Activated CD4-positive, alpha-beta T cell treated with anti-CD3 and anti-CD28 coated beads, Interleukin-2, amount 10 ng/mL, durations not matched to agents 24 days and 14 days (primary cell): ENCODE measurements at regions not wholly inside any gene's neighbourhood (a gene's known extent, or its start where the extent isn't known, plus 50 kb on each side); places are given as distances from the start of the nearest gene placed in this dataset.

Experiments used
- DNase-seq: peaks from one replicate; pipeline ENCODE4 v3.0.0; 2022
- H3K27ac Mint-ChIP-seq: one replicate; pipeline ENCODE4 v1.8.0; 2022; ENCODE audit warnings: mild to moderate bottlenecking, mixed read lengths
- H3K27me3 Mint-ChIP-seq: one replicate; pipeline ENCODE4 v1.8.0; 2022; ENCODE audit warnings: mixed read lengths
- H3K36me3 Mint-ChIP-seq: one replicate; pipeline ENCODE4 v1.8.0; 2022; ENCODE audit warnings: low read depth, mild to moderate bottlenecking, mixed read lengths
- H3K4me1 Mint-ChIP-seq: one replicate; pipeline ENCODE4 v1.8.0; 2021; ENCODE audit warnings: mixed read lengths
- H3K4me3 Mint-ChIP-seq: one replicate; pipeline ENCODE4 v1.8.0; 2022; ENCODE audit warnings: mild to moderate bottlenecking, moderate library complexity, mixed read lengths
- H3K9me3 Mint-ChIP-seq: one replicate; pipeline ENCODE4 v1.8.0; 2021; ENCODE audit warnings: mixed read lengths
- intact Hi-C: fragments of 100-400 bp; cut with micrococcal nuclease; formaldehyde crosslinking; loops from one replicate; pipeline ENCODE4 v1.15.1; 2023

DNA sequence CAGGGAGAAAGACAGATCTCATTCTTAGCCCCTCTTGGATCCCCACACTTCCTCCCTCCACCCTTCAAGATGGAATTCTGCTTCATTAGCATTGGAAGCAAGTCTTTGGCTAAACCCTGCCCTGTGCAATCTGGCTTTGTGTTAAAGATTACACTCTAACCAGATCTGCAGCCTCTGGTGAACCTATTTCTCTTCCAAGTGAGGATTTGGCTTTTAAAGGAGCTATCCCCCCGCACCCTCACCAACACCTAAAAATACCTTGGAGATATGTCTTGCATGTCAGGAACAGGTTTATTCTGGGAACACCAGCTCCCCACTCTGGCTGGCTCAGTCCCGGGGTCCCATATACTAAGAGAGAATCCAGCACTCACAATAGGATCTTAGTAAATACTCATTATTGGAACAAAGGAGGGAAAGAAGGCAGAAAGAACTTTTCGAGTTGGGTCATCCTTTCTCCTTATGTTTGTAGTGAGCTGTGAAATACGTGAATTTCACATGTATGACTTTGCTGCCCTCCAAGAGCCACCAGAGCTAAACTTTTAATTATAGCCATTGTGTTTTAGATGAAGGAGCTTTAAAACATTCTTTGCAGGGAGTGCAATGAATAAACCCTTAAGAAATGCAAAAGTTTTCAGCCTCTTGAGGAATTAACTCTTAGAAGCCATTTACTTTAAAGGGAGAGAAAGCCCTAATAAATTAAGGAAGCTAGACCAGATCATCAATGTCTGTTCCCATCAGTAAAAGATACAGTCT lies 53.7 kb upstream of the HRH2 start:
- DNase-seq = no peak
- intact Hi-C loops = no loop called here
- Mint-ChIP-seq H3K27ac (no peak overlapping the region), H3K9me3 (peaks cover 14% of the 10 kb centered on the region), H3K4me1 (no peaks in the 10 kb centered on the region), H3K4me3 (no peak overlapping the region), H3K27me3 (peaks cover 26% of the 10 kb centered on the region), H3K36me3 (peaks cover 2% of the 10 kb centered on the region)

DNA sequence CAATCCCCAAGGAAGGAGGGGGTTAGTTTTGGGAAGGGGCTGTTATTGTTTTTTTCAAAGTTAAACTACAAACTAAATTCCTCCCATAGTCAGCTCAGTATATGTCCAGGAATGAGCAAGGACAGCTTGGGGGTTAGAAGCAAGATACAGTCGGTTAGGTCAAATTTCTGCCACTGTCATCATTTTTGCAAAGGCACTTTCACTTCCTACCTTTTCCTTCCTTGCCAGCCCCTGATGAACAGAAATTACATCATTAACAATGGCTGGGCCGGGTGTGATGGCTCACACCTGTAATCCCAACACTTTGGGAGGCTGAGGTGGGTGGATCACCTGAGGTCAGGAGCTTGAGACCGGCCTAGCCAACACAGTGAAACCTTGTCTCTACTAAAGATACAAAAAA lies 51.5 kb upstream of the HRH2 start:
- peaks cover 2% of the 10 kb centered on the region for H3K36me3 Mint-ChIP-seq
- H3K4me3 Mint-ChIP-seq = no peak overlapping the region
- H3K4me1 Mint-ChIP-seq = peaks cover 2% of the 10 kb centered on the region
- intact Hi-C loops = loop anchor here (5.0 kb wide), 1 partner anchor 46 kb away; no protein-coding TSS in a partner anchor
- peaks cover 31% of the 10 kb centered on the region for H3K27me3 Mint-ChIP-seq
- no peak for DNase-seq
- H3K27ac Mint-ChIP-seq = no peak overlapping the region
- H3K9me3 Mint-ChIP-seq = peaks cover 19% of the 10 kb centered on the region
